ENCODE measurements at regions not wholly inside any gene's neighbourhood (a gene's known extent, or its start where the extent isn't known, plus 50 kb on each side); places are given as distances from the start of the nearest gene placed in this dataset.
"Not testable (repeated sequence)": the region's sequence is repeated elsewhere in the genome, so short reads cannot be mapped to it uniquely, and the experiment has no call there.

DNA sequence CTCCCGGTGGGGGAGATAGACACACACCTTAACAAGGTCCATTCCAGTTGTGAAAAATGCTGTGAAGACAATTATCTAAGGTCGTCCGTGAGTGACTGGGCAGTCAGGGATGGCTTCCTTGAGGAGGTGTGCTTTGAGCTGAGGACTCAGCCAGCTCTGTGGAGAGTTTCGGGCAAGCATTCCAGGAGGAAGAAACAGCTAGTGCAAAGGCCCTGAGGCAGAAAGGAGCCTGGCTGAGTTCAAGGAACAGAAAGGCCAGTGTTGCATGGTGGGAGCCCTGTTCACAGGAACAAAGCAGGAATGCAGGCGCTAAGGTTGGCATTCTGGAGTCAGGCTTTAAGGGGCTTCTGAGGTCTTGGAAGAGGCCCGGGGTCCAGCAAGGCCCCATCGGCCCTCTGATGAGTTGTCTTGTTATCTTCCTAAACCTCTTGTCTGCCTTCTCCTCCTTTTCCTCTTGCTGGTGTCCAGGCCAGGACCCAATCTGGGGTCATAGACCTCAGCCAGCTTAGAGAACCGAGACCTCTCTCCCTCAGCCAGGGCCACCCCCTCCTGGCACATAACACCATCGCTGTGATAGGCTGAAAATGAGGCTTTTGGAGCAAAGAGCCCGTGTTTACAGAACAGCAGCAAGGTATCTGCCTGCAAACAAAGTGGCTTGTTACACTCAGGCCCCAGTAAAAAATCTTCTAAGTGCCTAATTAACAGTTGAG lies 270.2 kb upstream of the MVB12B start:
- DNase-seq (ENCODE audit: low spot score): no peak

DNA sequence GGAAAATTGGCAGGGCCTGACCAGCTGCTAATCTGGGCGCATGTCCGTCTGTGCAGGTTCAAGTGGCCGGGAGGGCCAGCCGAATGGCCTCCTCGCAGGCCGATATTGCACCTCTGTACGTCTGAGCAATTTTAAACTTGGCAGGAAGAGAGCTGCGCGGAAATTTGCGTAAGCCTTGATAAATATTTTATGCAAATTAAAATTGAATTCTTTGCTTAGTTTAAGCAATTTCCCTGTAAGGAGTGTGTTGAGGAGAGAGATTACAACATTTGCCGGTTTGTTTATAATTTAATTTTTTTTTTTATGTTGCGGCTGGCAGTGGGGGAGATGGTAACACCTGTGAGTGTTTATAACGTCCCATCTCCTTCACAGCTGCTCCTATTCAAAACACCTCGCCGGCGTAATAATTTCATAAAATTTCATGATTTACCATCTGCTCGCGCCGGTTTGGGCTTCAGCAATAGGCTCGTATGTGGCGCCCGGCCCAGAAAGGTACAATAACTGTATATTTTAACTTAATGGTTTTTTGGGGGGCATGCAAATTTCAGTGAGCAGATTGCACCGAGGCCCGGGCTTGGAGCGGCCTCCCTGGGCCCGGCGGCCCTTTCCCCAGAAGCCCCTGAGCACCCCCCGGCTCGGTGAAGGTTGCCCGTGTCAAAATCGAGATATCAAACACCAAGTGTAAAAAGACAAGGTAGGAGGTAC lies 269.4 kb upstream of the MVB12B start:
- DNase-seq (ENCODE audit: low spot score): no peak

DNA sequence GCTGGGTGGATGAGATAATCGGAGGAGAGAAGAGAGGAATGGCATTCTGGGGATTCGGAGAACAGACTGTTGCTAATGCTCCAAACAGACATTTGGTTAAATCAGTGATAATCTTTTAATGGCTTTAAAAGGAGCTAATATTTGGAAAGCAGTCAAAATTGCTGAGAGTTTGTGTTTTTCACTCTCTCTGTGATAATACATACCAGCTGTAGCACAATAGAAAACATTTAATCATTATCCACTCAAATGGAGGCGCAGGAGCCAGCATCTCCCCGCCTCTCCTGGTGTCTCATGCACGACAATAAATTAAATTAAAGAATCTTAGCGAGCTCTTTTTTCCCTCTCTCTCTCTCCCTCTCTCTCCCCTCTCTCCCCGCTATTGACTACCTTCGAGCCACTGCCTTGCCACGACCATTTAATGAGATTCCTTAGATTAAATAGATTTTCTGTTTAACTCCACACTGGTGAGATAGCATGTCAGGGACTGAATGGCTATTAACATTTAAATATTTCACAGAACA lies 268.6 kb upstream of the MVB12B start:
- no peak for DNase-seq (ENCODE audit: low spot score)

DNA sequence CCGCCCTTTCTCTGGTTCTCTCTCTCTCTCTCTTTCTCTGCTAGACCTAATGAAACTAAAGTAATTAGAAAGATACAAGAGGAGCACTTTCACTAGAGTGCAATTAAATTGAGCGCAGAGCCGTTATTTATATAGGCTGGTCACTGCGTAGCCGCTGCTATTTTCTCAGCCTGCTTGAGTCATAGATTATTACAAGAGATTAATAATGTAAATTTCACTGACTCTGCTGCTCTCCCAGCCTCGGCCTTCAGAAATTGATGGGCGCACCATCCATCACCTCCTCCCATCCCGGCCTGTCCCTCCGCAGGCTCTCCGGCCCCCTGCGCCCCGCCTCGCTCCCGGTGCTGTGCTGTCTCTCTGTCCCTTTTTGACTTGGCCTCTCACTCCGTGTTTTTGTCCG lies 268.0 kb upstream of the MVB12B start:
- no peak for DNase-seq (ENCODE audit: low spot score)

DNA sequence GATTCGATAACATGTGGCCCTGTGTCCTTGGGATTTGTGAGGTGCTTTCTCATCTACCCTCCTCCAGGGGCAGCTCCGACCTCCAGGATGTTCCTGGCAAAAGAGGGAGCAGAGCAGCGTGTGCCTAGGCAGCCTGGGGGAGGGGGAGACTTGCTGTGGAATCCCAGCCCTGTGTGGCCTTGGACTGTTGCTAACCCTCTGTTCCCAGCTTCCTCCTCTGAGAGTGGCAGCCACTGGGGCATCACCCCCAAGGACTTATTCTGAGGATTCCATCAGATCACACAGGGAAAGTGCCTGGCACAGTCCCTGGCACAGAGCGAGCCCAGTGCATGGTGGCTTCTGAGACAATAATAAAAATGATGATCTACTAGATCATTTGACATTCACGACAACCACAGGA lies 265.1 kb upstream of the MVB12B start:
- no peak for DNase-seq (ENCODE audit: low spot score)

DNA sequence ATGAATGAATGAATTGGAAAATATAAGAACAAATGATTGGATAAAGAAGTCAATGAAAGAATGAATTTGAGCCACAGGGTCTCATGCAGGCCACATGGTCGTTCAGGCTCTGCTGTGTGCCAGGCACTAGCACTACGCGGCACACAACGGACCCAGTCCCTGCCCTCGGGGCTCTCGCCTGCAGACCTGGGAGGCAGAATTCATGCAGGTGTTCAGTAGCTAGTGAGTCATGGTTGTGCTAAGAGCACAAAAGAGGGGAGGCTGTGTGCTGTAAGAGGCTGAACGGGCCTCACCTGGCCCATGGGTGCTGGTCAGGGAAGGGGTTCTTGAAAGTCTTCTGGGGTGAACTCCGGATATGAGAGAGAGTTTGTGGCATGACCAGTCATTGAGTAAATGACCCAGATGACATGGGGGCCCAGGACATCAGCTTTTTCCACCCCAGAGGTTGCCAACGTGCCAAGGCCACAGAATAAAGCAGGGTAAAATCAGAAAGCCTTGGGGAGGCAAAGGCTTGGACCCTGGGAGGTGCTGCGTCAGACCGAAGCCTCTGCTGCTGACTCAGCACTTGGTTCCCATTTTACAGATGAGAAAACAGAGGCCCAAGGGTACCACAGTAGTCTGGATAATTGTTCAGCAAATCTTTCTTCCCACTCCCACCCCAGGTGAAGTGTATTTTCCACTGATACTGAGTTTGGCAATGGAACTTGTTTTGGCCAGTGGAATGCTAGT lies 264.3 kb upstream of the MVB12B start:
- DNase-seq (ENCODE audit: low spot score): no peak

DNA sequence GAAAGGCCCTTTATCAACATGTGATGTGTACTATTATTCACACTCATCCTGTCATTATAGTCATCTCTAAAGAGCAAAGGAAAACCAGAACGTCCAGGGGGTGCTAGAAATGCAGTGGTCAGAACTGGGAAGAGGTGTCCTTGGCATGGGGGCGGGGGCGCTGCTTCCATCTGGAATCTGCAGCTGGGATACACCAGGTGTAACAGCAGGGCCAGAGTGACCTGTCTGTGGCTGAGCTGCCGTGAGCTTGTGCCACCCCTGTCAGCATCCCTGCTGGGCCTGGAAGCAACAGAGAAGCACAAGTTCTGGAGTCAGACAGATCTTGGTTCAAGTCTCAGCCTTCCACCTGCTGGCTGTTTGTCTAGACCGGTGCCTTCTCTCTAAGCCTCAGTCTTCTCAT lies 263.3 kb upstream of the MVB12B start:
- DNase-seq (ENCODE audit: low spot score): no peak

DNA sequence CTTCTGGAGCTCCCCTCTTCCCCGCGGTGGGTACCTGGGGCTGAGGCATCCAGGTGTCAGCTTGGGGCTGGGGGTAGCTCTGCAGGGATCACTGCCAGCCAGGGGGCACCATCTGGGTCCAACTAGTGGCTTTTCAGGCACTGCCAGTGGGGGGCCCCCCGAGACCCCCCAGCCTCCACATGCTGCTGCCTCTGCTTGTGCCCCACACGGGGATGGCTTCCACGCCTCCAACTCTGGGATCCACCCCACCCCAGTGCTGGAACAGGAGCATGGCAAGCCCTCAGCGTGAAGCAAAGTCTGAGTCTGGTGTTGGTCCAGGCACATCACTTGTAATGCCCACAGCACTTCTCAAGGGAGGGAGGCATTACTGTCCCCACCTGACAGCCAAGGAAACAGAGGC lies 260.5 kb upstream of the MVB12B start:
- no peak for DNase-seq (ENCODE audit: low spot score)

DNA sequence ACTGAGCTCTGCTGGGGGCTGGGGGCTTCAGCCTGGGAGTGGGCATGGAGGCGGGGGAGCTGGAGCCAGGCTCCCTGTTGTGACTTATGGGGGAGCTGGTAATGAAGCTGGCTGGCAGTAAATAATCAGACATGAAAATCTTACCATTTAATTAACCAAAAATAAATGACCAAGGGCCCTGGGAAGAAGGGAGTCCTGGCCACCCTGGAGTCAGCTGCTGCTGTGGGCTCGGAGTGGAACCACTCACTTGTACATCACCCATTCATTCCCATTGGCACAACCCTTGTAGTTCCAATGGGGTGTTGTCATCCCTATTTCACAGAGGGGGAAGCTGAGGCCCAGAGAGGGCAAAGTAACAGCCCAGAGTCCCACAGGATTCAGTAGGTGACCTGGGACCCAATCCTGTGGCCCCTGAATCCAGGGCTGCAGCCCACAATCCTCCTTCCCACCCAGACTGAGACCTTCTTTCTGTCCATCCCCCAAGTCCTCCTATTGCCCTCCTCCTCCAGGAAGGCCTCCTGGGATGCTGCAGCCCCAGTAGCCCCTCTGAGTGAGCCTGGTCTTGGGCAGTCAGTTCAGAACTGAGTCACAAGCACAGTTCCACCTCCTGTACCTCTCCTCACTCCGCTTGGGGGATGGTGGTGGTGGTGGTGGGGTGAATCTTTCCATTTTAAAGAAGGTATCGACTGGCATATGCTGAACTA lies 259.4 kb upstream of the MVB12B start:
- DNase-seq (ENCODE audit: low spot score): no peak

DNA sequence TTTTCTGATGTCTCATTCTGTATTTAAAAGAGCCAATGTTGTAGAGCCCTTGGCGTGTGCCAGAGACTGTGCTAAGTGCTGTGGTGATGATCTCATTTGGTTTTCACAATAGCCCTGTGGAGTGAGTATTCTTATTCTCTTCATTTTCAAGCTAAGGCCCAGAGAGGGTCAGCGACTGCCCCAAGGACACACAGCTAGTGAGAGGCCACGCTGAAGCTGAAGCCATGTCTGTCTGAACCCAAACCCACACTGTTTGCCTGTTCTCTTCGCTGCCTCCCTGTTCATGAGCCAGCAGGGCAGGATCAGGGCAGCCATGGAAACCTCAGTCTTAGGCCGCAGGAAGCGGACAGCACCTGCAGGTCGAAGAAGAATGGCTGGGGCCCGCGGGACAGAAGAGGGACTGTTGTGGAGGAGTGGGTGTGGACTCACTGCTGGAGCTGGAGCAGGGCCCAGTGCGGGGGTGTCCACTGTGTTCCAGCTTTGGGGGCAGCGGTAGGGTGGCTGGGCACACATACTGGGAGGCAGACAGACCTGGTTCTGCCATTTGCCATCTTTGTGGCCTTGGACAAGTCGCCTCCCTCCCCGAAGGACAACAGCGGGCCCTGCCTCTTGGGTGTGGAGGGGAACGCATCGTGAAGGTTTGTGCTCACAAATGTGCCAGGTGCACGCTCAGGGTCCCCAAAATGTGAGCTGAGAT lies 257.9 kb upstream of the MVB12B start:
- DNase-seq (ENCODE audit: low spot score): no peak

DNA sequence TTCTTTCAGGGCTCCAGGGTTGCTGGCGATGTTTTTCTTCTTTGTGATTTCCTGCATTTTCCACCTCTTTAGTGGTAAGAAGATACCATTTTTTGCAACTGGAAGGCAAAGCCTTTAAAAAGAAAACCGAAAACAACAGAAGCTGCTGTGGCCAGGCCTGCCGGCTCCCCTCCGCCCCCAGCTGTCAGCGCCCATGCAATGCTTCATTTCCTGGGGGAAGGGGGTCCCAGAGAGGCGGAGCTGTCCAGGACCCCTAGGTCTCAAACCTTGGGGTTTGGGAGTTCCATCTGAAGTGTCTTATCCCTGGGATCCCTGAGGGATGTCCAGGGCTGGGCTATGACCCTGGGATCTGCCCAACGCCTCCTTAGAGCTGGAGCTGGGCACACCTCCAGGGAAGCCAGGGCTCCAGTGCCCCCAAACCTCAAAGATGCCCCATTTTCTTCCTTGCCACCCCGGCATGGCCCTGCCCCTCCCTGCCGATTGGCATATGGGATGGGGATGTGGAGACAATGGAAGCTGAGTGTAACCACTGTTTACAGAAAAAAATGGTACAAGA lies 257.2 kb upstream of the MVB12B start:
- no peak for DNase-seq (ENCODE audit: low spot score)

DNA sequence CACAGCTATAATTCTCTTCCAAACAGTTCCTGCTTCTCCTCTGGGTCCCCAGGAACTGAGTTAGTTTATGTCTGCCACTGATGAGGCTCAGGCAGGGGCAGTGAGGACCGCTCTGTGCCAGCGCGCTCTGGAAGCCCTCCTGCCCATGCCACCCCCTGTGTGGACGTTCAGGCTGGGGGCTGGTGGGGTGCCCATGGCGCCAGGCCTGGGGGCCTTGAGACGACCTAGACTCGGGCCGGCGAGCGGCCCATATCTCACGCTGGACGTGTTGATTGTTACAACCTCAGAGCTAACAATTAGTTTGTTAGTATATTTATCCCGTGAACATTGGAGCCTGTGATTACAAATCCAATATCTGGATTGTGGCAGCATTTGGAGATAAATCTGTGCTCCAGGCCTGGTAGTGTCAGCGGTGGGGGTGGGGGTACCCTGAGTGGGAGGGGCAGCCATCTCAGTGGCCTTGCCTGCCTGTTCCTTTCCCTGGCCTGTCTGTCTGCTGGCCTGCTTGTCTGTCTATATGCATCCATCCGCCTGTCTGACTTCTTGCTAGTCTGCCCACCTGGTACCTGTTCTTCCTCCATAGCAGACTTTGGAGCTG lies 256.5 kb upstream of the MVB12B start:
- DNase-seq (ENCODE audit: low spot score): no peak

DNA sequence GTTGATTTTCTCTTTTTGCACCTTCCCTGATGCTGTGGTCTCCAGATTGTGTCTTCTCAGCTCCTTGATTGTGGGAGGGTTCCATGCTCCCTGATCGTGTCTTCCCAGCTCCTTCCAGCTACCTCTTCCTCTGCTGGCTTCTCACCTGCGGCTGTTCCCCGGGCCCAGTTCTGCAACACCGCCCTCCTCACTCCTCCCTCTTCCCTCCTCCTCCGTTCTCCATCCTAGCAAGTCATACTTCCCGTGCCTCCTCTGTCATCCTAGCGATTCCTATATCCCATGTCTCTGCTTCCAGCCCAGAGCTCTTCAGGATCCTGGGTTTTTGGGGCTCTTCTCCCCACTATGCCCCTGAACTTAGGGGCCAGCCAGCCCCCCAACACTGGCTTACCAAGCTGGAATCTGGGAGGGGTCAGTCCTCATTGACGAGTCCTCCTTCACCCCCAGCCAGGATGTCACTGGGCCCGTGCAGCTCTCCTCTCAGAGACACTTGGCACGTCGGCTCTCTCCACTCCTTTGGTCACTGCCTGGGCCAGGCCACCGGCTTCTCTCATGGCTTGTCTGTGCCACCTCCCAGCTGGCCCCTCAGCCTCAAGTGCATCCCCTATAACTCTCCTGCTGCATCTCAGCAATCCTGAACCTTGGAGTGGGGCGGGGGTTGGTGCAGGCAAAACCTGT lies 255.4 kb upstream of the MVB12B start:
- no peak for DNase-seq (ENCODE audit: low spot score)

DNA sequence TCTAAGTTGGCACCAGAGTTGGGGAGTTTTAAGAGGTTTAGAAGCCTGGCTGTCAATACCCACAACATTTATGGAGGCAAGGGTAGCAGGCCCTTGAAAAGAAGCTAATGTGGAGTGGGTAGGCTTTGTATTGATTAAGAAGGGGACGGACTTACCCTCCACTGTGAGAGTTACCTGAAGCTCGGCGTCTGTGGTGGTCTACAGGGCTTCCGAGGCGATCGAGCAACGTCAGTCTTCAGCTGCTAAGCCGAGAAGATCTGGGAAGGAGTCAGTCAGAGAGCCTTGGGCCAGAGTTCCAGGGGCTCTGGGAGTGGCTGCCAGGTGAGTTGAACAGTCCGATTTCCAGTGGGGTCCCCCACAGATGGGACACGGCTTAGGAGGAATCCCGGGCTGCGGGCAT lies 249.0 kb upstream of the MVB12B start:
- DNase-seq (ENCODE audit: low spot score): not testable (repeated sequence)

DNA sequence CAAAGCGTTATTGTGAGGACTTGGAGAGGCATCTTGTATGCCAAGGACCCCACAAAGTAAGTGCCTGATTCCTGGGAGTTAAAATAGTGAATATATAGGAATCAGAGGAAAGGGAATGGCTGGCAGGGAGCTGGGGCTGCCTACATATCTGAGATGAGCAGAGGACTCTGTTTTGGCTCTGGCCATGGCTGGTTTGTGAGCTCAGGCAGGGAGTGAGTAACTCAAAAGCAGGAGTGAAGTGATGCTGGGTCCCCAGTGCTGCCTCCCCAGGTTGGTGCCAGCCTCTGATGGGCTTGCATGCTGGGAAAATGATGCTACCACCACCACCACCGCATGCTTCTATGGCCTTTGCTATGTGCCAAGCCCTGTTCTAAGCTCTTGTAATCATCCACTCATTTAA lies 246.0 kb upstream of the MVB12B start:
- DNase-seq (ENCODE audit: low spot score): no peak

DNA sequence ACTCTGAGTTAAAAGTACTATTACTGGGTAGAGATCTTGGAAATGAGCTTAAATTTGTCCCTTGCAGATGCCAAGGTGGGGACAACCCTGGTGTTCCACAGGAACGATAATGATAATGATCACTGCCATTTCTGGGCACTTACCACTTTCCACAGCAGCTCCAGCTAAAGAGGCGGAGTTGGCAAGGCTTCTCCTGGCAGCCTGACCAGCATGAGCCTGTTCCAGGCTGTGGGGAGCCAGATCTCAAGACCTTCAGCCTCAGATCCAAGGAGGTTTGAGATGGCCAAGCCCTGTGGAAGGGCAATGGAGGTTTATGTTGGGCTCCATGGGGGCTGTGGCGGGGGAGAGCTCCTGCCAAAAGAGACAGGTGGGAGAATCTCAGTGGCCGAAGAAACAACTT lies 244.9 kb upstream of the MVB12B start:
- no peak for DNase-seq (ENCODE audit: low spot score)

DNA sequence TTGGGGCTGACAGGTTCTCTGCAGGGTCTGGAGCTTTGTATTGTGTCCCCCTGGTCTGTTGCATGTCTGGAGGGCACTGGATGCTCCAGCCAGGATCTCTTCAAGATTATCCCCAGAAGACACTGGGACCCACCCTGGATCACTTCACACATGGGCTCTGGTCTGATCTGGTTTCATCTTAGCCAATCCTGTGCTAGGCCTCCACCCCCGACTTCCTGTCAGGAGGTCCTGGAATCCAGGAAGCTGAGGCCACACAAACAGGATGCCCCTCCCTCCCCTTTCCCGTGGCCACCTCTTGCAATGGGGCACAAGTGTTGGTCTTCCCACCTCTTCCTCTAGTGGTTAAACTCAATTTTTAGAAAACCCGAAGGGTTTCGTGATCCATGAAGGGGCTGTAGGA lies 242.6 kb upstream of the MVB12B start:
- no peak for DNase-seq (ENCODE audit: low spot score)

DNA sequence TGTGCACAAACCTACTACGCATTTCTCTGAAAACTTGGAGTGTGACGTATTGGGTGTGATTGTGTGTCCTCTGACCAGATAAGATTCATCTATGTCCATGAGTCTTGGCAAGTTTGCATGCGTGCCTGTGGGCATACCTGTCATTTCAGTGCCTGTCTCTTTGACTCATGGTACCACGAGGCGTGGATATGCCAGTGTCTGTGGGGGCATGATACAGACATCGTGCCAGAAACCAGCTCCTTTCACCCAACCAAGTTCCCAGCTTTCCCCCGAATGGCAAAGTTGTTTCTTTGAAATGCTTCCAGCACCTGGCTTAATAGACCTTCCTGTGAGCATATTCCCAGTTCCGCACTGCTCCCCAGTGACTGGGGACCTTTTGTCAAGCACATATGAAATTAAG lies 241.9 kb upstream of the MVB12B start:
- DNase-seq (ENCODE audit: low spot score): no peak

DNA sequence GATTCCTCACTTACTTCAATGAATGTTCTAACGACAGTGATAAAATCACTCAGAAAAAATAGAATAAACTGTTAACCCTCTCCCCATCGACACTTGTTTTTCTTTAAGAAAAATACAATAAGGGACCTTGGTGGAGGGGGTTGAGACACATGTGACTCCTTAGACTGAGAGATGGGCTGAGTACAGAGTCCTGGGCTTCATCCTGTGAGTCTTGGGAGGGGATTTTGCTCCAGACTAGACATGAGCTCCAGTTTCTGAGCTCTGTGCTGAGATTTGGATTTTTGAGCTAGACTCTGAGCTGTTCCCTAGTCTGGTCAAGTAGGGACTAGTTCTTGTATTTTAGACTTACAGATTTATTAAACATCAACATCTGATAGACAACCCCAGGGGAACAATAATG lies 241.5 kb upstream of the MVB12B start:
- no peak for DNase-seq (ENCODE audit: low spot score)

DNA sequence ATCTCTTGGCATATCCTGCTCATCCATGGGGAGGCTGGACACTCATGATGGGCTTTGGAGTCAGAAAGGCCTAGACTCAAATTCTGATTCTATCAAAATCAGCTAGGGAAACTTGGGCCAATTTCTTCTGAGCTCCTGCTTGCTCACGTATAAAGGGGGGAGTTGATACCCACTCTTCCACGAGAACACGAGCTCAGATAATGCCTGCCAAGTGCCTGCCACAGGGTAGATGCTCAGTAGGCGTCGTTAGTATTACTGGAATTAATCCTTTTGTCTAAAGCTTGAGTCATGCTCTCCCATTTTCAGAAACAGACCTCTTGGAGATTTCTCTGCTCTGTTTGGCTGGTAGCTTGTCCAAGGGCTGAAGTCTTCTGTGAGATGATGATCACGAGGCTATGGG lies 238.3 kb upstream of the MVB12B start:
- no peak for DNase-seq (ENCODE audit: low spot score)

DNA sequence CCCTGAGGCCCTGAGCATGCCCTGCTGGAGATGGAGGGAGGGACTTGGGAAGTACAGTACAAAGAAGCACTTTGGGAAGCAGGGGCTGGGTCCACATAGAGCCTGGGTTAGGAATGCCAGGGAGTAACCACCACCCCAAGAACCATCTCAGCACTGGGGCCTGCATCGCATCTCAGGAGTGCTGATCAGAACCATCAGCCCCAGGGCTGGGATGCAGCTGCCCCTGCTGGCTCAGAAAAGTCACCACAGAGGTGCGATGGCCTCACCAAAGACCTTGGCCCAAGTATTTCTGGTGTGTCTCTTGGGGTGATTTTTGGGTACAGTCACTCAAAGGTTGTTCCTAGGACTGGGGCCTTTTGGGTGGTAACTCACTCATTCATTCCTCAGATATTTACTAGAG lies 236.8 kb upstream of the MVB12B start:
- DNase-seq (ENCODE audit: low spot score): no peak
